ENCODE measurements at regions not wholly inside any gene's neighbourhood (a gene's known extent, or its start where the extent isn't known, plus 50 kb on each side); places are given as distances from the start of the nearest gene placed in this dataset.

- no peaks in the 10 kb centered on the region for H3K36me3 ChIP-seq (ENCODE audit: insufficient read depth, low read length)
- H3K9me3 ChIP-seq (ENCODE audit: low read length) = no peaks in the 10 kb centered on the region
- no peaks in the 10 kb centered on the region for H3K4me1 ChIP-seq (ENCODE audit: insufficient read depth, low read length, poor library complexity, severe bottlenecking)
- DNase-seq (ENCODE audit: low spot score) = no peak
- H3K27ac ChIP-seq (ENCODE audit: low read depth, low read length, poor library complexity, severe bottlenecking) = no peak overlapping the region
- BruUV-seq (replicated peaks) = no TSS peak
- no peaks in the 10 kb centered on the region for H3K79me2 ChIP-seq (ENCODE audit: insufficient read depth, low read depth, low read length)
- H3K4me3 ChIP-seq (ENCODE audit: low read depth, low read length, poor library complexity, severe bottlenecking) = no peak overlapping the region
- no peak overlapping the region for H2AFZ ChIP-seq (ENCODE audit: low read length)
- CTCF ChIA-PET (ENCODE audit: unreplicated experiment) = no interaction called here
- no peak overlapping the region for H3K4me2 ChIP-seq (ENCODE audit: low read length)
- no peaks in the 10 kb centered on the region for H4K20me1 ChIP-seq (ENCODE audit: insufficient read depth, low read length)
- intact Hi-C loops (cut with micrococcal nuclease; ENCODE audit: unreplicated experiment) = no loop called here
- POLR2A ChIA-PET = no interaction called here
- TF ChIP-seq EZH2phosphoT487 (IDR thresholded peaks at IDR 0.05; ENCODE audit: borderline replicate concordance, low read depth, low read length) (no peak), CTCF (conservative IDR thresholded peaks at IDR 0.05; ENCODE audit: low read length) (no peak)
- no peaks in the 10 kb centered on the region for H3K9me2 ChIP-seq (ENCODE audit: insufficient read depth, low read length)
These were observed 427.1 kb downstream of the TCERG1L start for GRCh38 chr10:130884456-130884855.

GRCh38 chr10:130885021-130885655 is 426.4 kb downstream of the TCERG1L start:
- no peak for TF ChIP-seq CTCF (conservative IDR thresholded peaks at IDR 0.05; ENCODE audit: low read length)
- TF ChIP-seq EZH2phosphoT487 (IDR thresholded peaks at IDR 0.05; ENCODE audit: borderline replicate concordance, low read depth, low read length) = no peak
- no peaks in the 10 kb centered on the region for H3K36me3 ChIP-seq (ENCODE audit: insufficient read depth, low read length)
- CTCF ChIA-PET (ENCODE audit: unreplicated experiment) = no interaction called here
- H3K9me2 ChIP-seq (ENCODE audit: insufficient read depth, low read length) = no peaks in the 10 kb centered on the region
- POLR2A ChIA-PET = no interaction called here
- H2AFZ ChIP-seq (ENCODE audit: low read length) = no peak overlapping the region
- H3K9me3 ChIP-seq (ENCODE audit: low read length) = no peaks in the 10 kb centered on the region
- no peak overlapping the region for H3K4me3 ChIP-seq (ENCODE audit: low read depth, low read length, poor library complexity, severe bottlenecking)
- intact Hi-C loops (cut with micrococcal nuclease; ENCODE audit: unreplicated experiment) = no loop called here
- H3K27ac ChIP-seq (ENCODE audit: low read depth, low read length, poor library complexity, severe bottlenecking) = no peak overlapping the region
- no TSS peak for BruUV-seq (replicated peaks)
- H3K79me2 ChIP-seq (ENCODE audit: insufficient read depth, low read depth, low read length) = no peaks in the 10 kb centered on the region
- no peak for DNase-seq (ENCODE audit: low spot score)
- H4K20me1 ChIP-seq (ENCODE audit: insufficient read depth, low read length) = no peaks in the 10 kb centered on the region
- no peak overlapping the region for H3K4me2 ChIP-seq (ENCODE audit: low read length)
- no peaks in the 10 kb centered on the region for H3K4me1 ChIP-seq (ENCODE audit: insufficient read depth, low read length, poor library complexity, severe bottlenecking)

- no peak overlapping the region for H2AFZ ChIP-seq (ENCODE audit: low read length)
- H3K4me3 ChIP-seq (ENCODE audit: low read depth, low read length, poor library complexity, severe bottlenecking) = no peak overlapping the region
- H3K79me2 ChIP-seq (ENCODE audit: insufficient read depth, low read depth, low read length) = no peaks in the 10 kb centered on the region
- H4K20me1 ChIP-seq (ENCODE audit: insufficient read depth, low read length) = no peaks in the 10 kb centered on the region
- intact Hi-C loops (cut with micrococcal nuclease; ENCODE audit: unreplicated experiment) = no loop called here
- no TSS peak for BruUV-seq (replicated peaks)
- no peak for TF ChIP-seq CTCF (conservative IDR thresholded peaks at IDR 0.05; ENCODE audit: low read length)
- TF ChIP-seq EZH2phosphoT487 (IDR thresholded peaks at IDR 0.05; ENCODE audit: borderline replicate concordance, low read depth, low read length) = no peak
- no peaks in the 10 kb centered on the region for H3K4me1 ChIP-seq (ENCODE audit: insufficient read depth, low read length, poor library complexity, severe bottlenecking)
- ChIA-PET CTCF (ENCODE audit: unreplicated experiment) (no interaction called here), POLR2A (interaction anchor here (0.5 kb wide), 1 partner anchor 1158 kb away, joined by 3 read pairs; no protein-coding TSS in a partner anchor)
- no peaks in the 10 kb centered on the region for H3K9me3 ChIP-seq (ENCODE audit: low read length)
- H3K27ac ChIP-seq (ENCODE audit: low read depth, low read length, poor library complexity, severe bottlenecking) = no peak overlapping the region
- H3K9me2 ChIP-seq (ENCODE audit: insufficient read depth, low read length) = no peaks in the 10 kb centered on the region
- H3K36me3 ChIP-seq (ENCODE audit: insufficient read depth, low read length) = no peaks in the 10 kb centered on the region
- no peak overlapping the region for H3K4me2 ChIP-seq (ENCODE audit: low read length)
- no peak for DNase-seq (ENCODE audit: low spot score)
These were observed 424.4 kb downstream of the TCERG1L start for GRCh38 chr10:130887170-130887569.
